DND-41 (cell line): ENCODE measurements at regions not wholly inside any gene's neighbourhood (a gene's known extent, or its start where the extent isn't known, plus 50 kb on each side); places are given as distances from the start of the nearest gene placed in this dataset.

Experiments
- ATAC-seq: fragments of 200-7000 bp; cut with Tn5 transposase; 3 replicates; pipeline ENCODE4 v1.9.1; 2021; ENCODE audit warnings: low read depth; ENCODE audit not compliant: insufficient read depth
- DNase-seq: peaks from one replicate; pipeline ENCODE4 v3.0.0-alpha.2; 2020
- H2AFZ ChIP-seq: 2 replicates; pipeline ENCODE4 v1.6.0; 2012; ENCODE audit warnings: low read depth, low read length
- H3K27ac ChIP-seq: 2 replicates; pipeline ENCODE4 v1.5.1; 2012; ENCODE audit warnings: low read length, inconsistent platforms
- H3K27me3 ChIP-seq: fragments of 200-600 bp; sonication (generic); 2 replicates; pipeline ENCODE4 v1.6.0; 2012; ENCODE audit warnings: low read length, mild to moderate bottlenecking, inconsistent platforms; ENCODE audit not compliant: insufficient read depth, poor library complexity
- H3K36me3 ChIP-seq: 2 replicates; pipeline ENCODE4 v1.5.1; 2012; ENCODE audit warnings: low read length, inconsistent platforms; ENCODE audit not compliant: insufficient read depth
- H3K4me1 ChIP-seq: 2 replicates; pipeline ENCODE4 v1.5.1; 2012; ENCODE audit warnings: mild to moderate bottlenecking, low read length; ENCODE audit not compliant: insufficient read depth
- H3K4me2 ChIP-seq: 2 replicates; pipeline ENCODE4 v1.6.0; 2012; ENCODE audit warnings: mild to moderate bottlenecking, moderate library complexity, low read length, inconsistent platforms; ENCODE audit not compliant: insufficient read depth
- H3K4me3 ChIP-seq, 2 experiments: fragments of 200-600 bp in 1 of 2; shearing (Covaris generic) in 1 of 2; 2 replicates each; pipeline ENCODE4 v1.5.1; 2012 to 2016; ENCODE audit warnings: inconsistent platforms in 2 of 2, low read length in 2 of 2, mild to moderate bottlenecking in 2 of 2, low read depth in 1 of 2, moderate library complexity in 1 of 2
- H3K79me2 ChIP-seq: 2 replicates; pipeline ENCODE4 v1.6.0; 2012; ENCODE audit warnings: low read length, inconsistent platforms; ENCODE audit not compliant: insufficient read depth
- H3K9ac ChIP-seq: 2 replicates; pipeline ENCODE4 v1.6.0; 2012; ENCODE audit warnings: low read depth, mild to moderate bottlenecking, inconsistent platforms, low read length, moderate library complexity
- H3K9me3 ChIP-seq: 2 replicates; pipeline ENCODE4 v1.5.1; 2012; ENCODE audit warnings: low read length, moderate library complexity, mild to moderate bottlenecking, inconsistent platforms; ENCODE audit not compliant: insufficient read depth, severe bottlenecking
- H4K20me1 ChIP-seq: 2 replicates; pipeline ENCODE4 v1.6.0; 2012; ENCODE audit warnings: low read length; ENCODE audit not compliant: insufficient read depth
- CTCF ChIP-seq: IDR thresholded peaks from 2 replicates; pipeline ENCODE4 v1.5.1; 2012; ENCODE audit warnings: borderline replicate concordance, low read length, moderate library complexity, mild to moderate bottlenecking; ENCODE audit not compliant: poor library complexity, severe bottlenecking; ENCODE audit errors: extremely low read depth
- EZH2 ChIP-seq: IDR thresholded peaks from 3 replicates; pipeline ENCODE4 v1.6.1; 2012; ENCODE audit warnings: borderline replicate concordance, low read depth, mild to moderate bottlenecking, moderate library complexity, low read length, inconsistent platforms; ENCODE audit not compliant: severe bottlenecking

GRCh38 chr6:48825501-48826151 is 637.4 kb downstream of the MMUT start:
- Histone ChIP-seq H3K9ac (no peak overlapping the region), H3K79me2 (no peaks in the 10 kb centered on the region), H4K20me1 (no peaks in the 10 kb centered on the region), H3K27ac (no peak overlapping the region), H3K4me1 (no peaks in the 10 kb centered on the region), H3K4me2 (no peak overlapping the region), H3K27me3 (no peaks in the 10 kb centered on the region), H3K36me3 (no peaks in the 10 kb centered on the region), H2AFZ (no peak overlapping the region), H3K9me3 (no peaks in the 10 kb centered on the region), H3K4me3 (no peak overlapping the region)
- no peak for ATAC-seq
- no peak for TF ChIP-seq CTCF
- TF ChIP-seq EZH2: no peak
- no peak for DNase-seq

- Histone ChIP-seq H3K9ac (no peak overlapping the region), H2AFZ (no peak overlapping the region), H3K36me3 (no peaks in the 10 kb centered on the region), H3K27me3 (no peaks in the 10 kb centered on the region), H3K27ac (no peak overlapping the region), H3K9me3 (no peaks in the 10 kb centered on the region), H3K4me3 (no peak overlapping the region), H3K4me1 (no peaks in the 10 kb centered on the region), H3K79me2 (no peaks in the 10 kb centered on the region), H4K20me1 (no peaks in the 10 kb centered on the region), H3K4me2 (no peak overlapping the region)
- TF ChIP-seq CTCF (no peak), EZH2 (no peak)
- no peak for ATAC-seq
- no peak for DNase-seq
These were observed 645.0 kb downstream of the MMUT start for GRCh38 chr6:48818052-48818412.

- Histone ChIP-seq H3K79me2 (no peaks in the 10 kb centered on the region), H3K27ac (no peak overlapping the region), H3K4me2 (no peak overlapping the region), H3K4me3 (no peak overlapping the region), H2AFZ (no peak overlapping the region), H3K4me1 (no peaks in the 10 kb centered on the region), H3K9me3 (no peaks in the 10 kb centered on the region), H3K9ac (no peak overlapping the region), H3K36me3 (no peaks in the 10 kb centered on the region), H3K27me3 (no peaks in the 10 kb centered on the region), H4K20me1 (no peaks in the 10 kb centered on the region)
- TF ChIP-seq EZH2 (no peak), CTCF (no peak)
- no peak for ATAC-seq
- no peak for DNase-seq
These were observed 645.6 kb downstream of the MMUT start for GRCh38 chr6:48817333-48818051.
